HL-60 (cell line): ENCODE measurements at regions not wholly inside any gene's neighbourhood (a gene's known extent, or its start where the extent isn't known, plus 50 kb on each side); places are given as distances from the start of the nearest gene placed in this dataset.

Source experiments
- CTCF ChIP-seq: IDR thresholded peaks from one replicate; pipeline ENCODE4 v1.5.1; 2011; ENCODE audit warnings: low read length, control low read depth, inconsistent platforms; ENCODE audit not compliant: insufficient read depth
- GABPA ChIP-seq: IDR thresholded peaks from 2 replicates; pipeline ENCODE4 v1.6.1; 2012; ENCODE audit warnings: low read depth
- POLR2AphosphoS5 ChIP-seq: IDR thresholded peaks from 2 replicates; pipeline ENCODE4 v1.6.1; 2012; ENCODE audit warnings: low read depth
- SPI1 ChIP-seq: IDR thresholded peaks from 2 replicates; pipeline ENCODE4 v1.6.1; 2012; ENCODE audit warnings: low read depth, mild to moderate bottlenecking, borderline replicate concordance
- TF ChIP-seq, protein P1 (sequence below): IDR thresholded peaks from 2 replicates; pipeline ENCODE4 v1.6.1; 2012; ENCODE audit warnings: low read depth; ENCODE audit not compliant: insufficient replicate concordance

DNA sequence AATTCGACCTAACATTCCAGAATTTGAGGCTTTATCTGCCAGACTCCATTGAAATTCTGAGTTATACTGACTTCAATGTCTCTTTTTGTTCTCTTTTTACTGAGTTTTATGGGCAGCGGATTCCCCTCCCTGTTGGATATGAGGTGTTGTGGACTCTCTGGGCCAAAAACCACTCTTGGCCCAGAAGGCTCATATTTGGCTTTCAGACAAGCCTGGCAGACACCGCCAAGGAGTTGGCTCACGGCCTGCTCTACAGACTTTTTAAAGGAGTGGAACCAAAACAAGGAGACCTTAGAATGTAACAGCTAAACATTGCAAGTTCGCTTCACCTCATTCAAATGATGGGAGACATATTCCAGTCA lies 206.4 kb upstream of the NCKAP5 start:
- TF ChIP-seq CTCF (no peak), POLR2AphosphoS5 (no peak), GABPA (no peak), SPI1 (no peak)
- TF ChIP-seq, protein P1, sequence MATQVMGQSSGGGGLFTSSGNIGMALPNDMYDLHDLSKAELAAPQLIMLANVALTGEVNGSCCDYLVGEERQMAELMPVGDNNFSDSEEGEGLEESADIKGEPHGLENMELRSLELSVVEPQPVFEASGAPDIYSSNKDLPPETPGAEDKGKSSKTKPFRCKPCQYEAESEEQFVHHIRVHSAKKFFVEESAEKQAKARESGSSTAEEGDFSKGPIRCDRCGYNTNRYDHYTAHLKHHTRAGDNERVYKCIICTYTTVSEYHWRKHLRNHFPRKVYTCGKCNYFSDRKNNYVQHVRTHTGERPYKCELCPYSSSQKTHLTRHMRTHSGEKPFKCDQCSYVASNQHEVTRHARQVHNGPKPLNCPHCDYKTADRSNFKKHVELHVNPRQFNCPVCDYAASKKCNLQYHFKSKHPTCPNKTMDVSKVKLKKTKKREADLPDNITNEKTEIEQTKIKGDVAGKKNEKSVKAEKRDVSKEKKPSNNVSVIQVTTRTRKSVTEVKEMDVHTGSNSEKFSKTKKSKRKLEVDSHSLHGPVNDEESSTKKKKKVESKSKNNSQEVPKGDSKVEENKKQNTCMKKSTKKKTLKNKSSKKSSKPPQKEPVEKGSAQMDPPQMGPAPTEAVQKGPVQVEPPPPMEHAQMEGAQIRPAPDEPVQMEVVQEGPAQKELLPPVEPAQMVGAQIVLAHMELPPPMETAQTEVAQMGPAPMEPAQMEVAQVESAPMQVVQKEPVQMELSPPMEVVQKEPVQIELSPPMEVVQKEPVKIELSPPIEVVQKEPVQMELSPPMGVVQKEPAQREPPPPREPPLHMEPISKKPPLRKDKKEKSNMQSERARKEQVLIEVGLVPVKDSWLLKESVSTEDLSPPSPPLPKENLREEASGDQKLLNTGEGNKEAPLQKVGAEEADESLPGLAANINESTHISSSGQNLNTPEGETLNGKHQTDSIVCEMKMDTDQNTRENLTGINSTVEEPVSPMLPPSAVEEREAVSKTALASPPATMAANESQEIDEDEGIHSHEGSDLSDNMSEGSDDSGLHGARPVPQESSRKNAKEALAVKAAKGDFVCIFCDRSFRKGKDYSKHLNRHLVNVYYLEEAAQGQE = no peak
